IPS-20b (cell line): ENCODE measurements at regions not wholly inside any gene's neighbourhood (a gene's known extent, or its start where the extent isn't known, plus 50 kb on each side); places are given as distances from the start of the nearest gene placed in this dataset.
"Not testable (repeated sequence)": the region's sequence is repeated elsewhere in the genome, so short reads cannot be mapped to it uniquely, and the experiment has no call there.

Experiments
- H3K27ac ChIP-seq: one replicate; pipeline ENCODE4 v1.5.1; 2013; ENCODE audit warnings: low read length
- H3K27me3 ChIP-seq: 2 replicates; pipeline ENCODE4 v1.6.1; 2013; ENCODE audit warnings: mild to moderate bottlenecking, low read length, inconsistent platforms; ENCODE audit not compliant: insufficient read depth
- H3K36me3 ChIP-seq: 2 replicates; pipeline ENCODE4 v1.6.1; 2013; ENCODE audit warnings: low read depth, mild to moderate bottlenecking, inconsistent platforms, low read length, moderate library complexity; ENCODE audit not compliant: insufficient read depth
- H3K4me1 ChIP-seq: 2 replicates; pipeline ENCODE4 v1.6.1; 2013; ENCODE audit warnings: mild to moderate bottlenecking, control low read depth, inconsistent platforms, low read length, moderate library complexity; ENCODE audit not compliant: insufficient read depth
- H3K4me3 ChIP-seq: 2 replicates; pipeline ENCODE4 v1.5.1; 2013; ENCODE audit warnings: mild to moderate bottlenecking, low read length, inconsistent platforms
- H3K9ac ChIP-seq: 2 replicates; pipeline ENCODE4 v1.6.1; 2013; ENCODE audit warnings: low read depth, mild to moderate bottlenecking, inconsistent platforms, low read length, moderate library complexity
- H3K9me3 ChIP-seq: 2 replicates; pipeline ENCODE4 v1.6.1; 2013; ENCODE audit warnings: mild to moderate bottlenecking, low read depth, low read length, inconsistent platforms; ENCODE audit not compliant: insufficient read depth

- Histone ChIP-seq H3K27me3 (no peaks in the 10 kb centered on the region), H3K4me1 (no peaks in the 10 kb centered on the region), H3K4me3 (no peak overlapping the region), H3K9ac (no peak overlapping the region), H3K9me3 (peaks cover 17% of the 10 kb centered on the region), H3K27ac (no peak overlapping the region), H3K36me3 (no peaks in the 10 kb centered on the region)
Measured at GRCh38 chr3:81087607-81088006, 673.8 kb downstream of the GBE1 start.

GRCh38 chr3:81086348-81086747 is 675.1 kb downstream of the GBE1 start:
- Histone ChIP-seq H3K4me1 (no peaks in the 10 kb centered on the region), H3K4me3 (no peak overlapping the region)

GRCh38 chr3:81080608-81081007 is 680.8 kb downstream of the GBE1 start:
- Histone ChIP-seq H3K27ac (no peak overlapping the region), H3K4me1 (no peaks in the 10 kb centered on the region), H3K27me3 (no peaks in the 10 kb centered on the region), H3K4me3 (no peak overlapping the region), H3K9me3 (no peaks in the 10 kb centered on the region), H3K36me3 (no peaks in the 10 kb centered on the region), H3K9ac (no peak overlapping the region)

More at GRCh38 chr3:81086348-81086747, 675.1 kb downstream of the GBE1 start:
- no peak overlapping the region for H3K9ac ChIP-seq
- peaks cover 12% of the 10 kb centered on the region for H3K9me3 ChIP-seq
- no peak overlapping the region for H3K27ac ChIP-seq
- no peaks in the 10 kb centered on the region for H3K36me3 ChIP-seq
- H3K27me3 ChIP-seq: no peaks in the 10 kb centered on the region

GRCh38 chr3:81072591-81072990 is 688.9 kb downstream of the GBE1 start:
- Histone ChIP-seq H3K4me3 (no peak overlapping the region), H3K9me3 (peaks cover 21% of the 10 kb centered on the region), H3K4me1 (no peaks in the 10 kb centered on the region), H3K36me3 (no peaks in the 10 kb centered on the region), H3K9ac (no peak overlapping the region), H3K27me3 (no peaks in the 10 kb centered on the region), H3K27ac (no peak overlapping the region)

GRCh38 chr3:81068546-81068945 is 692.9 kb downstream of the GBE1 start:
- Histone ChIP-seq H3K36me3 (no peaks in the 10 kb centered on the region), H3K4me3 (no peak overlapping the region), H3K27ac (no peak overlapping the region), H3K4me1 (no peaks in the 10 kb centered on the region), H3K9ac (no peak overlapping the region), H3K9me3 (peaks cover 38% of the 10 kb centered on the region), H3K27me3 (no peaks in the 10 kb centered on the region)

GRCh38 chr3:81063896-81064295 is 697.5 kb downstream of the GBE1 start:
- Histone ChIP-seq H3K4me1 (no peaks in the 10 kb centered on the region), H3K27me3 (no peaks in the 10 kb centered on the region), H3K4me3 (no peak overlapping the region), H3K9ac (no peak overlapping the region), H3K9me3 (peaks cover 28% of the 10 kb centered on the region), H3K27ac (no peak overlapping the region), H3K36me3 (no peaks in the 10 kb centered on the region)

- H3K27ac ChIP-seq, H3K9ac ChIP-seq, H3K36me3 ChIP-seq, H3K27me3 ChIP-seq, H3K9me3 ChIP-seq, H3K4me3 ChIP-seq, H3K4me1 ChIP-seq: not testable (repeated sequence)
Measured at GRCh38 chr3:81051133-81051532, 710.3 kb downstream of the GBE1 start.

GRCh38 chr3:81048058-81048665 is 713.3 kb downstream of the GBE1 start:
- H3K4me1 ChIP-seq: no peaks in the 10 kb centered on the region
- H3K9ac ChIP-seq: no peak overlapping the region
- no peaks in the 10 kb centered on the region for H3K27me3 ChIP-seq
- H3K36me3 ChIP-seq: no peaks in the 10 kb centered on the region
- no peaks in the 10 kb centered on the region for H3K9me3 ChIP-seq
- H3K4me3 ChIP-seq: no peak overlapping the region
- no peak overlapping the region for H3K27ac ChIP-seq

GRCh38 chr3:81045976-81046375 is 715.5 kb downstream of the GBE1 start:
- H3K9ac ChIP-seq: no peak overlapping the region
- H3K4me3 ChIP-seq: no peak overlapping the region
- no peaks in the 10 kb centered on the region for H3K4me1 ChIP-seq
- no peaks in the 10 kb centered on the region for H3K36me3 ChIP-seq
- no peak overlapping the region for H3K27ac ChIP-seq
- H3K9me3 ChIP-seq: no peaks in the 10 kb centered on the region
- H3K27me3 ChIP-seq: no peaks in the 10 kb centered on the region

- Histone ChIP-seq H3K4me1 (no peaks in the 10 kb centered on the region), H3K27me3 (no peaks in the 10 kb centered on the region)
Measured at GRCh38 chr3:81045246-81045645, 716.2 kb downstream of the GBE1 start.

GRCh38 chr3:81043660-81044199 is 717.7 kb downstream of the GBE1 start:
- H3K27ac ChIP-seq: no peak overlapping the region
- H3K36me3 ChIP-seq: no peaks in the 10 kb centered on the region
- H3K9ac ChIP-seq: no peak overlapping the region
- H3K4me1 ChIP-seq: no peaks in the 10 kb centered on the region
- H3K9me3 ChIP-seq: no peaks in the 10 kb centered on the region
- H3K27me3 ChIP-seq: no peaks in the 10 kb centered on the region
- no peak overlapping the region for H3K4me3 ChIP-seq

More at GRCh38 chr3:81045246-81045645, 716.2 kb downstream of the GBE1 start:
- Histone ChIP-seq H3K9me3 (no peaks in the 10 kb centered on the region), H3K27ac (no peak overlapping the region), H3K9ac (no peak overlapping the region), H3K4me3 (no peak overlapping the region), H3K36me3 (no peaks in the 10 kb centered on the region)

- no peaks in the 10 kb centered on the region for H3K36me3 ChIP-seq
- H3K9ac ChIP-seq: no peak overlapping the region
- H3K27me3 ChIP-seq: no peaks in the 10 kb centered on the region
- no peak overlapping the region for H3K4me3 ChIP-seq
- no peaks in the 10 kb centered on the region for H3K9me3 ChIP-seq
- no peak overlapping the region for H3K27ac ChIP-seq
- no peaks in the 10 kb centered on the region for H3K4me1 ChIP-seq
Measured at GRCh38 chr3:81043009-81043408, 718.4 kb downstream of the GBE1 start.
